ENCODE measurements at regions not wholly inside any gene's neighbourhood (a gene's known extent, or its start where the extent isn't known, plus 50 kb on each side); places are given as distances from the start of the nearest gene placed in this dataset.

DNA sequence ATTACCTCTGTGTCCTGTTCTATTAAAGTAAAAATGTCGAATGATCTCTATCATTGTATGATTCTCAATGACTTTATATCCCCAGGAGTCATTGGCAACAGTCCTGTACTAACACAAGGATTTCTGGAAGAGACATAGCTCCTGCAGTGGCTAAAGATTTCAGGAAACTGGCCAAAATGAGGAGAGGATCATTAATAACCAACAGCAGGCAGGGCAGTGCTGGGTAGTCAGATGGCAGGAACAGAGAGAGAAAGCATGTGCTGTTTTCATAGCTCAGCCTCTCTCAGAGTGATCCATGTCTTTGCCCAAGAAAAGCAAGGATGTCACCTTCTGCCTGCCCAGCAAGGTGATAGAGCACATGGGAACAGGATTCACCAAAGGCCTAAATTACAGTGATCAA lies 604.7 kb upstream of the PLXNA2 start:
- TF ChIP-seq EZH2 (optimal IDR thresholded peaks at IDR 0.05; ENCODE audit: low read depth, low read length) = no peak
- TF ChIP-seq, protein P1, sequence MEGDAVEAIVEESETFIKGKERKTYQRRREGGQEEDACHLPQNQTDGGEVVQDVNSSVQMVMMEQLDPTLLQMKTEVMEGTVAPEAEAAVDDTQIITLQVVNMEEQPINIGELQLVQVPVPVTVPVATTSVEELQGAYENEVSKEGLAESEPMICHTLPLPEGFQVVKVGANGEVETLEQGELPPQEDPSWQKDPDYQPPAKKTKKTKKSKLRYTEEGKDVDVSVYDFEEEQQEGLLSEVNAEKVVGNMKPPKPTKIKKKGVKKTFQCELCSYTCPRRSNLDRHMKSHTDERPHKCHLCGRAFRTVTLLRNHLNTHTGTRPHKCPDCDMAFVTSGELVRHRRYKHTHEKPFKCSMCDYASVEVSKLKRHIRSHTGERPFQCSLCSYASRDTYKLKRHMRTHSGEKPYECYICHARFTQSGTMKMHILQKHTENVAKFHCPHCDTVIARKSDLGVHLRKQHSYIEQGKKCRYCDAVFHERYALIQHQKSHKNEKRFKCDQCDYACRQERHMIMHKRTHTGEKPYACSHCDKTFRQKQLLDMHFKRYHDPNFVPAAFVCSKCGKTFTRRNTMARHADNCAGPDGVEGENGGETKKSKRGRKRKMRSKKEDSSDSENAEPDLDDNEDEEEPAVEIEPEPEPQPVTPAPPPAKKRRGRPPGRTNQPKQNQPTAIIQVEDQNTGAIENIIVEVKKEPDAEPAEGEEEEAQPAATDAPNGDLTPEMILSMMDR (IDR thresholded peaks at IDR 0.05; ENCODE audit: low read length) = no peak
- no peak for TF ChIP-seq EZH2phosphoT487 (IDR thresholded peaks at IDR 0.05; ENCODE audit: low read length)

All from MM.1S (cell line).